ENCODE measurements at regions not wholly inside any gene's neighbourhood (a gene's known extent, or its start where the extent isn't known, plus 50 kb on each side); places are given as distances from the start of the nearest gene placed in this dataset.
"Not testable (repeated sequence)": the region's sequence is repeated elsewhere in the genome, so short reads cannot be mapped to it uniquely, and the experiment has no call there.

- not testable (repeated sequence) for H3K9me3 ChIP-seq; H3K4me1 ChIP-seq; H3K27ac ChIP-seq; H3K27me3 ChIP-seq; H3K4me3 ChIP-seq (replicated peaks in 1 of 3); DNase-seq; H3K36me3 ChIP-seq
- WGBS, 2 donors = 94 to 95% methylated on average over 3 of the region's 3 CpGs
- intact Hi-C loops (cut with DNase I) = loop anchor here (10.0 kb wide), 1 partner anchor 577 kb away; no protein-coding TSS in a partner anchor
These were observed 151.3 kb upstream of the CCZ1B start for GRCh38 chr7:6977368-6977767.

- H3K4me1 ChIP-seq; H3K4me3 ChIP-seq (replicated peaks in 1 of 3); H3K36me3 ChIP-seq; H3K9me3 ChIP-seq; H3K27me3 ChIP-seq; H3K27ac ChIP-seq; DNase-seq: not testable (repeated sequence)
- intact Hi-C loops (cut with DNase I) = loop anchor here (10.0 kb wide), 1 partner anchor 576 kb away; no protein-coding TSS in a partner anchor
- WGBS, 2 donors = 85 to 92% methylated on average over 3 of the region's 3 CpGs
These were observed 152.3 kb upstream of the CCZ1B start for GRCh38 chr7:6978326-6978725.

GRCh38 chr7:6979456-6979855 is 153.4 kb upstream of the CCZ1B start:
- H3K9me3 ChIP-seq = not testable (repeated sequence)
- intact Hi-C loops (cut with DNase I) = loop anchor here (10.0 kb wide), 1 partner anchor 575 kb away; no protein-coding TSS in a partner anchor

DNA sequence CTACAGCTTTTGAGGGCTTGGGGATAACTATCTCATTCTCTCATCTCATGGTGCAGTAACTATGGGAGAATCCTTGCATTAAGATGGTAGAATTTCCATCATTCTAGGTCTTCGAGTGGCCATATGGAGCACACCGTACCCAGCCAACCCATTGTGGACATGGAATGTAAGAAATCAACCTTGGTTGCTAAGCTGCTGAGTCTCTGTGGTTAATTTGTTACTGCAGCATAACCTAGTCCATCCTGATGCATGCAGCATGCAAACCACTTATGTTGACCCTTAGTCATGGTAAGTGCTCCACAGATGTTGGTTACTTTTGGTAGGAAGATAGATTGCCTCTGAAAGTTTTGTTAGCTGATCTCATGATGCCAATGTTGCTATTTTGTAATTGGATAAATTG is 156.3 kb upstream of the CCZ1B start:
- intact Hi-C loops (cut with DNase I); H3K4me1 ChIP-seq; H3K27me3 ChIP-seq; H3K27ac ChIP-seq; H3K36me3 ChIP-seq; DNase-seq; H3K4me3 ChIP-seq (replicated peaks in 1 of 3); H3K9me3 ChIP-seq: not testable (repeated sequence)
- WGBS, 2 donors = 84% methylated on average over 2 of the region's 2 CpGs; no CpG with 5 or more reads in 1 of the 2 donors

More at GRCh38 chr7:6979456-6979855, 153.4 kb upstream of the CCZ1B start:
- 87 to 93% methylated on average over 10 of the region's 10 CpGs for WGBS, 2 donors
- not testable (repeated sequence) for H3K4me1 ChIP-seq; DNase-seq; H3K4me3 ChIP-seq (replicated peaks in 1 of 3); H3K27ac ChIP-seq; H3K27me3 ChIP-seq; H3K36me3 ChIP-seq

GRCh38 chr7:6986892-6987291 is 160.8 kb upstream of the CCZ1B start:
- H3K27ac ChIP-seq; H3K9me3 ChIP-seq; DNase-seq; H3K4me1 ChIP-seq; H3K27me3 ChIP-seq; intact Hi-C loops (cut with DNase I); H3K36me3 ChIP-seq; H3K4me3 ChIP-seq (replicated peaks in 1 of 3): not testable (repeated sequence)
- WGBS, 2 donors = 82 to 84% methylated on average over 2 to 4 of the region's 4 CpGs

DNA sequence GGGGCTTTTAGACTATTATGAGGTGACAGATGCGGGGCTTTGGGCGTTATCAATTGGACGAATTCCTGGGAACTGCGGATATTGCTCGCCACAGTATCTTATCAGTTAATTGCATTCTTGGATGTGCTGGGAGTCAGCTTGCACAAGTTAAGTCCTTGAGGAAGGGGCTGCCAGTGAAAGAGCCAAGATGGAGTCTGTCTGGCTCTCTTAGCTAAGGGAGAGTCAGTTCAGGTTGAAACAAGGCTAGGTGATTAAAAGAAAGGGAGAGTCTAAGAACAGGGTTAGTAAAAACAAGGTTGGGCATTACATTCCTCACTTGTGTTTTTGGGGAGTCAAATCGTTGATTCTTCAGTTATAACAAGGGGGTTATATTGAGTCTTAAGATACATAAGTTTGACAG is 162.5 kb upstream of the CCZ1B start:
- H3K4me3 ChIP-seq (replicated peaks in 1 of 3); H3K9me3 ChIP-seq; H3K27me3 ChIP-seq; H3K4me1 ChIP-seq; H3K27ac ChIP-seq; DNase-seq; intact Hi-C loops (cut with DNase I); H3K36me3 ChIP-seq: not testable (repeated sequence)
- WGBS, 2 donors = 65 to 71% methylated on average over 6 of the region's 6 CpGs

DNA sequence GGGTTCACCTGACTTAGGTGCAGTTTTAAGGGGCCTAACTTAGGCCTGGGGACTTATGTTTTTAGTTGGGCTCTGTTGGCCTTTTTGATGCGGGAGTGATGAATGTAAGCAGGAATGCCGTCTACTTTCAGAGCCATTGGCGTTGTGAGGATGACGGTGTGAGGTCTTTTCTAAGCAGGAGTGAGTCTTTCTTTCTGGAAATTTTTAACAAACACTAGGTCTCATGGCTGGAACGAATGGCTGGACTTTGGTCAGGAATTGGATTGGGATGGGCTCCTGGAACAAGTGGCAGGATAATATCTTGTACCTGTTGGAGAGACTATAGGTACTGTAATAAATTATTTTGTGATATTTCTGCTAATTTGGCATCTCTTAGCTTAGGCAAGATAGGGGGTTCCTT is 163.9 kb upstream of the CCZ1B start:
- intact Hi-C loops (cut with DNase I) = not testable (repeated sequence)
- WGBS, 2 donors = 85 to 89% methylated on average over 5 of the region's 5 CpGs

GRCh38 chr7:6990426-6991152 is 164.5 kb upstream of the CCZ1B start:
- H3K27me3 ChIP-seq; intact Hi-C loops (cut with DNase I); H3K36me3 ChIP-seq; H3K4me1 ChIP-seq; H3K4me3 ChIP-seq (replicated peaks in 1 of 3); H3K9me3 ChIP-seq; H3K27ac ChIP-seq; DNase-seq: not testable (repeated sequence)
- WGBS, 2 donors = 50 to 66% methylated on average over 7 of the region's 7 CpGs

More for the DNA sequence above, 163.9 kb upstream of the CCZ1B start:
- H3K27ac ChIP-seq; H3K36me3 ChIP-seq; DNase-seq; H3K27me3 ChIP-seq; H3K4me3 ChIP-seq (replicated peaks in 1 of 3); H3K4me1 ChIP-seq; H3K9me3 ChIP-seq: not testable (repeated sequence)

DNA sequence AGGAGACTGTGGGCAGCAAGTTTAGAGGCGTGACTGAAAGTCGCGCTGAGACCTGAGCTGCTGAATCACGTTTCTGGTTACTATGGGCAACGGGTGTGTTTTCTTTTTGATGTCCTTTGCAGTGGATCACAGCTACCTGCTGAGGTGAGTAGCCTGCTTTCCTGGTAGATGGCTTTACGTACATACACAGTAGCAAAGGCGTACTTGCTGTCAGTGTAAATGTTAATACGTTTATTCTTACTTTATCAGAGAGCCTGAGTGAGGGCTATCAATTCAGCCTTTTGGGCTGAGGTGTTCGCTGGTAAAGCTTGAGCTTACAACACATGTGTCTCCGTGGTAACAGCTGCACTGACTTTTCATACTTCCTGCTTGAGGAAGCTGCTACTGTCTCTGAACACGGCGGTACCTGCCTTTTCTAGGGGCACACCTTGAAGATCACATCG is 165.1 kb upstream of the CCZ1B start:
- H3K27me3 ChIP-seq; H3K9me3 ChIP-seq; H3K4me1 ChIP-seq; intact Hi-C loops (cut with DNase I); H3K36me3 ChIP-seq; H3K27ac ChIP-seq; H3K4me3 ChIP-seq (replicated peaks in 1 of 3): not testable (repeated sequence)
- 19 to 40% methylated on average over 13 of the region's 13 CpGs for WGBS, 2 donors
- DNase-seq = peak; percentile 52 to 62

- H3K9me3 ChIP-seq; H3K4me3 ChIP-seq (replicated peaks in 1 of 3); H3K4me1 ChIP-seq; H3K36me3 ChIP-seq; DNase-seq; H3K27ac ChIP-seq; intact Hi-C loops (cut with DNase I); H3K27me3 ChIP-seq: not testable (repeated sequence)
- 47 to 55% methylated on average over 12 of the region's 12 CpGs for WGBS, 2 donors
These were observed 165.6 kb upstream of the CCZ1B start for GRCh38 chr7:6991686-6992085.

- H3K27me3 ChIP-seq; H3K27ac ChIP-seq; H3K36me3 ChIP-seq; H3K4me1 ChIP-seq; H3K9me3 ChIP-seq; DNase-seq; H3K4me3 ChIP-seq (replicated peaks in 1 of 3); intact Hi-C loops (cut with DNase I): not testable (repeated sequence)
- 77 to 81% methylated on average over 11 of the region's 11 CpGs for WGBS, 2 donors
These were observed 166.1 kb upstream of the CCZ1B start for GRCh38 chr7:6992133-6992532.

GRCh38 chr7:6995026-6995425 is 169.0 kb upstream of the CCZ1B start:
- H3K9me3 ChIP-seq; DNase-seq; H3K27ac ChIP-seq; H3K36me3 ChIP-seq; H3K4me3 ChIP-seq (replicated peaks in 1 of 3); intact Hi-C loops (cut with DNase I); H3K27me3 ChIP-seq; H3K4me1 ChIP-seq: not testable (repeated sequence)
- 79 to 84% methylated on average over 15 to 16 of the region's 16 CpGs for WGBS, 2 donors

DNA sequence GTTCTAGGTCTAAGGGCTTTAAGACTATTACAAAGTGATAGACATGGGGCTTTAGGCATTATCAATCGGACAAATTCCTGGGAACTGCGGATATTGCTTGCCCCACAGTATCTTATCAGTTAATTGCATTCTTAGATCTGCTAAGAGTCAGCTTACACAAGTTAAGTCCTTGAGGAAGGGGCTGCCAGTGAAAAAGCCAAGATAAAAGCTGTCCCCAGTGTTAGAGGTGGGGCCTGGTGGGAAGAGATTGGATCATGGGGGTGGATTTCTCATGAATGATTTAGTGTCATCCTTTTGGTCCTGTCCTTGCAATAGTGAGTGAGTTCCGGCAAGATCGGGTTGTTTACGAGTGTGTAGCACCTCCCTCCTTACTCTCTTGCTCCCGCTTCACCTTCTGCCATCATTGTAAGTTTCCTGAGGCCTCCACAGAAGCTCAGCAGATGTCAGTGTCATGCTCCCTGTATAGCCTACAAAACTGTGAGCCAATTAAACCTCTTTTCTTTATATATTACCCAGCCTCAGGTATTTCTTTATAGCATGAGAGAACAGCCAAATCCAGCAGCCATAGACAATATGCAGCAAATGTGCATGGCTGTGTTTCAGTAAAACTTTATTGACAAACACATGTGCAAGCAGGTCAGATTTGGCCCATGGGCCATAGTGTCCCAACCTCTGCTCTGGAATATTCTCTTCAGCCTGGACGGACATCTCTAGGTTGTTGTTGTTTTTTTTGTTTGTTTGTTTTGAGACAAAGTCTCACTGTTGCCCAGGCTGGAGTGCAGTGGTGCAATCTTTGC is 169.6 kb upstream of the CCZ1B start:
- intact Hi-C loops (cut with DNase I); H3K4me1 ChIP-seq; H3K27me3 ChIP-seq; H3K36me3 ChIP-seq; DNase-seq; H3K9me3 ChIP-seq; H3K4me3 ChIP-seq (replicated peaks in 1 of 3); H3K27ac ChIP-seq: not testable (repeated sequence)
- WGBS, 2 donors = 79 to 87% methylated on average over 7 of the region's 7 CpGs

Data from thyroid gland (tissue), 4 donors.